GM12891 (cell line): ENCODE measurements at regions not wholly inside any gene's neighbourhood (a gene's known extent, or its start where the extent isn't known, plus 50 kb on each side); places are given as distances from the start of the nearest gene placed in this dataset.

Experiments
- PAX5 ChIP-seq: IDR thresholded peaks from 2 replicates; pipeline ENCODE4 v1.6.1; 2011; ENCODE audit warnings: low read length, moderate library complexity, mild to moderate bottlenecking; ENCODE audit not compliant: insufficient read depth, severe bottlenecking
- POLR2A ChIP-seq: IDR thresholded peaks from 2 replicates; pipeline ENCODE4 v1.6.1; 2011; ENCODE audit warnings: low read depth, low read length, control low read depth
- POLR2AphosphoS5 ChIP-seq: IDR thresholded peaks from 2 replicates; pipeline ENCODE4 v1.6.1; 2011; ENCODE audit warnings: low read depth, low read length, control low read depth
- POU2F2 ChIP-seq: IDR thresholded peaks from 2 replicates; pipeline ENCODE4 v1.6.1; 2011; ENCODE audit warnings: low read depth, mild to moderate bottlenecking, control low read depth, low read length, moderate library complexity
- SPI1 ChIP-seq: IDR thresholded peaks from 2 replicates; pipeline ENCODE4 v1.6.1; 2011; ENCODE audit warnings: low read depth, low read length, control low read depth
- TAF1 ChIP-seq: IDR thresholded peaks from 2 replicates; pipeline ENCODE4 v1.6.1; 2011; ENCODE audit warnings: low read depth, low read length, control low read depth

DNA sequence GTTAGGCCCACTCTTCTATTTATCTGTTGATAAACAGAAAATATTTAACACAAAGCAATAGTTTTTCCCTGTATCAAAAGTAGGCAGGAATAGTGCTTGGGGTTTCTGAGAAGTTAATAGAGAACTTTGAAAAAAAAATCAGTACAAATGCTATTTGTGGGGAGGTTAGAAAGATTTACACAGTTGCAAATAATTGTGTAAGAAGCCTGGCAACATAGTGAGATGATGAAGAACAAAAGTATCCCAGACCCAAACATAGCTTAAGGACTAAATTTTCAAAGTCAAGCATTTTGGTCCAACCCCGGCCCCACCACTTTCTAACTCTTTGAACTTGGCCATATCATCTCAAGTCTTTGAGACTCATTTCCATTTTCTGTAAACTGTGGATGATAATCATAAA is 687.5 kb upstream of the TMEM132C start:
- TF ChIP-seq POLR2A: no peak
- TF ChIP-seq POLR2AphosphoS5: no peak
- TF ChIP-seq TAF1: no peak
- no peak for TF ChIP-seq POU2F2
- no peak for TF ChIP-seq PAX5
- no peak for TF ChIP-seq SPI1
